ENCODE measurements at regions not wholly inside any gene's neighbourhood (a gene's known extent, or its start where the extent isn't known, plus 50 kb on each side); places are given as distances from the start of the nearest gene placed in this dataset.
"Not testable (repeated sequence)": the region's sequence is repeated elsewhere in the genome, so short reads cannot be mapped to it uniquely, and the experiment has no call there.

DNA sequence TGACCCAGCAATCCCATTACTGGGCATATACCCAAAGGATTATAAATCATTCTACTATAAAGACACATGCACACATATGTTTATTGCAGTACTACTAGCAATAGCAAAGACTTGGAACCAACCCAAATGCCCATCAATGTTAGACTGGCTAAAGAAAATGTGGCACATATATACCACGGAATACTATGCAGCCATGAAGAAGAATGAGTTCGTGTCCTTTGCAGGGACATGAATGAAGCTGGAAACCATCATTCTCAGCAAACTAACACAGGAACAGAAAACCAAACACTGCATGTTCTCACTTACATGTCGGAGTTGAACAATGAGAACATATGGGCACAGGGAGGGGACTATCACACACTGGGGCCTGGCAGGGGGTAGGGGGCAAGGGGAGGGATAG is 183.0 kb downstream of the HACE1 start:
- DNase-seq = not testable (repeated sequence)

DNA sequence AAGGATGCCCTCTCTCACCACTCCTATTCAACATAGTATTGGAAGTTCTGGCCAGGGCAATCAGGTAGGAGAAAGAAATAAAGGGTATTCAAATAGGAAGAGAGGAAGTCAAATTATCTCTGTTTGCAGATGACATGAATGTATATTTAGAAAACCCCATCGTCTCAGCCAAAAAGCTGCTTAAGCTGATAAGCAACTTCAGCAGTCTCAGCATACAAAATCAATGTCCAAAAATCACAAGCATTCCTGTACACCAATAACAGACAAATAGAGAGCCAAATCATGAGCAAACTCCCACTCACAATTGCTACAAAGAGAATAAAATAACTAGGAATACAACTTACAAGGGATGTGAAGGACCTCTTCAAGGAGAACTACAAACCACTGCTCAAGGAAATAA is 184.6 kb downstream of the HACE1 start:
- not testable (repeated sequence) for DNase-seq

DNA sequence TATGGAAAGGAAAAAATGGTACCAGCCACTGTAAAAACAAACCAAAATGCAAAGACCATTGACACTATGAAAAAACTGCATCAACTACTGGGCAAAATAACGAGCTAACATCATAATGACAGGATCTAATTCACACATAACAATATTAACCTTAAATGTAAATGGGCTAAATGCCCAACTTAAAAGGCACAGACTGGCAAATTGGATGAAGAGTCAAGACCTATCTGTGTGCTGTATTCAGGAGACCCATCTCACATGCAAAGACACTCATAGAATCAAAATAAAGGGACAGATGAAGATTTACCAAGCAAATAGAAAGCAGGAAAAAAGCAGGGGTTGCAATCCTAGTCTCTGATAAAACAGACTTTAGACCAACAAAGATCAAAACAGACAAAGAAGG is 186.6 kb downstream of the HACE1 start:
- not testable (repeated sequence) for DNase-seq

DNA sequence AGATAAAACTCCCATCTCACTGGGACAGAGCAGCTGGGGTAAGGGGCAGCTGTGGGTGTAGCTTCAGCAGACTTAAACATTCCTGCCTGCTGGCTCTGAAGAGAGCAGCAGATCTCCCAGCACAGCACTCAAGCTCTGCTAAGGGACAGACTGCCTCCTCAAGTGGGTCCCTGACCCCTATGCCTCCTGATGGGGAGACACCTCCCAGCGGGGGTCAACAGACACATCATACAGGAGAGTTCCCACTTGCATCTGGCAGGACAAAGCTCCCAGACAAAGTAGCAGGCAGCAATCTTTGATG is 188.2 kb downstream of the HACE1 start:
- not testable (repeated sequence) for DNase-seq

GRCh38 chr6:104670834-104671590 is 188.7 kb downstream of the HACE1 start:
- not testable (repeated sequence) for DNase-seq

GRCh38 chr6:104669483-104669882 is 190.2 kb downstream of the HACE1 start:
- DNase-seq = no peak

DNA sequence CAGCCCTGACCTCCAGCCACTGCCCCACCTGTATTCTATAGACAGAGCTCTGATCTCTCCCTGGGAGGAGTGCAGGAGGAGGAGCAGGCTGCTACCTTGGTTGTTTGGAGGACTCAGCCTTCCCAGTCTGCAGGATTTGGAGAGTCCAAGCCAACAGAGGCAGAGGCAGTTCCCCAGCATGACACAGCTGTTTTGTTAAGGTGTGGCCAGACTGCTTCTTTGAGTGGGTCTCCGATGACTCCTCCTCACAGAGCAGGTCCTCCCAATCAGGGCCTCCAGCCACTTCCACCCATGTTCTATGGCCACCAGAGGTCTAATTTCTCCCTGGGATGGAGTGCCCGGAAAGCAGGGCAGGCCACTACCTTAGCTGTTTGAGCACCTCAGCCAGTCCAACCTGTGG is 203.5 kb downstream of the HACE1 start:
- no peak for DNase-seq

GRCh38 chr6:104653781-104654180 is 205.9 kb downstream of the HACE1 start:
- no peak for DNase-seq

GRCh38 chr6:104648347-104648746 is 211.4 kb downstream of the HACE1 start:
- no peak for DNase-seq

- DNase-seq = no peak
These were observed 214.9 kb downstream of the HACE1 start for GRCh38 chr6:104644848-104645247.

DNA sequence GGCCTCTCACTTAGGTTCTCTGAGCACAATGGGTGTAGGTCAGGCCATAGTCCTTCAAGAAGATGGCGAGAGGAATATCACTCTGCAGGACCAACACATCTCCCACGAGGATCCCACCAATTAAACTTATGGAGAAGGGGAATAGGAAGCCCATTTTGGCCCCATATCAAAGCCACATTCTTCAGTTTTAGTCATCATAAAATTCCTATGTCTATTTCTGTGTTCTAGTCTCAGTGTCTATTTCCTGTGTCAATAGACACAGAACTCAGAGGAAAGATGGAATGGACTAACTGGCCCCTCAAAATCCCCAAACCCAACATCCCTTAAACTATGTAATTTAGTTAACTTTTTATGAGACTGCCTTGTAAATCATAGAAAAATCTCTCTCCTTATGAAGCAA is 216.8 kb downstream of the HACE1 start:
- DNase-seq = no peak

DNA sequence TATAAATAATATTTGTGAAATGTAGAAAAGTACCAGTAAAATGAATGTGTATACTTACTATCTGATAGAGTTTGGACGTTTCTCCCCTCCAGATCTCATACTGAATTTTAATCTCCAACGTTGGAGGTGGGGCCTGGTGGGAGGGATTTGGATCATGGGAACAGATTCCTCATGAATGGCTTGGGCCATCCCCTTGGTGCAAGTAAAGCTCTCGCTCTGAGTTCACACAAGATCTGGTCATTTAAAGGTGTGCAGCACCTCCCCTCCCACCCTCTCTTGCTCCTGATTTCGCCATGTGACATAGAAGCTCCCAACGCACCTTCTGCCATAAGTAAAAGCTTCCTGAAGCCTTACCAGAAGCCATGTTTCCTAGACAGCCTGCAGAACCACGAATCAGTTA is 219.0 kb downstream of the HACE1 start:
- no peak for DNase-seq

GRCh38 chr6:104640150-104640700 is 219.5 kb downstream of the HACE1 start:
- DNase-seq = no peak

GRCh38 chr6:104639668-104640067 is 220.1 kb downstream of the HACE1 start:
- no peak for DNase-seq

DNA sequence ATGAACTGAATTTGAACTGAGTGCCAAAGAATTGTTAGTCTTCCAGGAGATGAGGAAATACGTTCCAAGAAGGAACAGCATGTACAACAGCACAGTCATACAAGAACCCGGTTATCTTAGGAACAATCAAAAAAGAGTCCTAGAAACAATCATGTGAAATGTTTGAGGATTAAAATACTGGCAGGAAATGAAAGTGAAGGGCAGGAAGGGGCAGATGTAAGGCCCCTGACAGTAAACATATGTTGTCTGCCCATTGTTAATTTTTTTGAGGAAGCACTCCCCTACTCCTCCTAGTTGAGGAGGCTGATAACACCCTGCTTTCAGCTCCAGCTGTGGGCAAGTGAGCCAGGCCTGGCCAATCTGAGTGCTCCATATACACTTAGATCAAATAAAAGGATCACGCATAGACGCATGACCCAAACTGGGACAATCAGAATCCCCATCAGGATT is 220.9 kb downstream of the HACE1 start:
- DNase-seq = no peak

DNA sequence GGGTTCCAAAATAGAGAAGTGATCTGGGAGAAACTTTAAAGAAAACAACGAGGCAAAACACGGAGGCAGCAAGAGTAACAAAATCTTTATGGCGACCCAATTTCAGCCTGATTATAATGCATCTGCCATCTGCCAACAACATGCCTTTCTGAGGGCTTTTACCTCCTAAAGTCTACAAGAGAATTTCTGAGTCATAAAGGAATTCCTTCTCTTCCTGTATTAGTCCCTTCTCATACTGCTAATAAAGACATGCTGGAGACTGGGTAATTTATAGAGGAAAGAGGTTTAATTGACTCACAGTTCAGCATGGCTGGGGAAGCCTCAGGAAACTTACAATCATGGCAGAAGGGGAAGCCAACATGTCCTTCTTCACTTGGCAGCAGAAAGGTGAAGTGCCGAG is 226.6 kb downstream of the HACE1 start:
- no peak for DNase-seq

DNA sequence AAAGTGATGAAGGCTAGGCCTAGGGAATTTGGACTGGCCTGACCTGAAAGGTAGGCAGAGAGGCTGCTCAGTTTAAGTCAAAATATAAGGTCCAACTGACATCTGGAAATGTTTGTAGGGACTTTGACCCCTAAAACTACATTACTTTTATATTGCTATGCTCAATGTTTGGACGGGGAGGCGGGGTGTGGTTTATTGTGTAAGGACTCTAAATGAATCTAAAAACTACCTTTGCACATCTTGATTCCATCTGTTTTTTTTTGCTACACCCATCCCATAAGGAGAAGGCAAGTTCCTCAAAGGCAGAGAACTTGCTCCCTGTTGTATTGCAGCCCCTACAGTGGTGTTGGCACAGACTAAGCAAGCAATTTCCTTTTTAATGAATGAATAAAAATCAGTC is 227.1 kb downstream of the HACE1 start:
- DNase-seq = no peak

GRCh38 chr6:104630955-104631354 is 228.8 kb downstream of the HACE1 start:
- DNase-seq = no peak

GRCh38 chr6:104630522-104630921 is 229.2 kb downstream of the HACE1 start:
- no peak for DNase-seq

GRCh38 chr6:104629826-104630225 is 229.9 kb downstream of the HACE1 start:
- no peak for DNase-seq

- no peak for DNase-seq
These were observed 234.2 kb downstream of the HACE1 start for GRCh38 chr6:104625536-104625935.

DNA sequence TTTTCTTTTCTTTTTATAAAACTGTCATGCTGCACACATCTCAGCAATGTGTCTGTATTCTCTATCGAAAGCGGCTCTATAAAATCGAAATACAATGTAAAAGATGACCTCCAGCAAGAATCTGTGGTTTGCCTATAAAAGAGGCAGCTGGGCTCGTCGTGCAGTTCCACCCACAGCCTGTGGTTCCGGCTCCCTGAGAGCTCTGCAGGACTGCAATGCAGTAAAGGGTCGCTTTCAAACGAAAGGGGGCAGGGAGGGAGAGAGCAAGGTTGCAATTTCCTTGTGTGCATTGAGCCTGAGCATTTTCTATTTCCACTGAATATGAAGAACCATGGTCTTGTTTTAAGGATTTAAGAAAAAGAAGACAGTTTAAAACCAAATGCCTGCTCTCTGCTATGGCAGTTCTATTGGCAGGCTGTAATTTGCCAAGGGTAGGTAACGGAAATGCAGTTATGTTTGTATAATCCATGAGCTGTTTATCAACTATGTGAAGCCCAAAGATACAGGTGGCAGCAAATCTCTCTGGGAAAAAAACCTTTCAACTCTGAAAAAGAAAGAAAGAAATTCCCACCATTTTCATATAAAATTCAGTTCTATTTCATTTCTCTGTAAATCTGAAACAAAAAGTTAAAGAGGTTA is 236.5 kb downstream of the HACE1 start:
- no peak for DNase-seq

DNA sequence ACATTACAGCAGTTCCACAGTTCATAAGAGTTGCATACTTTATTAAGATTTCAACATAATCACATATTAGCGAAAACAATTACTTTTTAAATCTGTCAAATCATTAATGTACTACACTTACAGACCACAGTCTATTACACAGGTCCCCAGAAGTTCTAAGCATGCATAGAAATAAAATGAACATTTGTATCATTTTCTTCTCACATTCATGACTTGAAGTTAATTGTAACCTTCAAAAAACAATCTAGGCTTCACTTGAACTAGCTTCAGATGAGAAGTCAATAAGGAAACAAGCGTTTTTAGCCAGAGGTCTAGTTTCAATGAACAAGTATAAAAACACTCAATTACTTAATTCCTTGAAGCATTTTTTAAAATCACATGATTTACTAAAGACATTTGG is 238.3 kb downstream of the HACE1 start:
- DNase-seq = no peak

DNA sequence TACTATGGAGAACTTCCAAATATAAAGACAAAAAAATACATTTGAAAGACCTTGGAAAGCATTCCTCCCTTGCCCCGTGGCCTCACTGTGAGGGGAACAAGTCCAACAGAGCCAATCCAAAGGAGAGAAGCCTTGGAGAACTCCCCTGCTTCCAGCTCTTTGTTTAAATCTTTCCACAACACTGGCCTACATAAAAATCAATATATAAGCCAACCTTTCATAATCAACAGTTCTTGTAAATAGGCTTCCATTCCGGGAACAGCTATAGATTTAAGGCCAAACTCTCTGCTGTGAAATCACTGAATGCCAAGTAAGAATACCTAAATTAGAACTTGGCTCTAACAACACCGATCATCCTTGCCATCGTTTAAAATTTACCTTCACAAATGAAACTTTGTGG is 242.1 kb downstream of the HACE1 start:
- DNase-seq = no peak

DNA sequence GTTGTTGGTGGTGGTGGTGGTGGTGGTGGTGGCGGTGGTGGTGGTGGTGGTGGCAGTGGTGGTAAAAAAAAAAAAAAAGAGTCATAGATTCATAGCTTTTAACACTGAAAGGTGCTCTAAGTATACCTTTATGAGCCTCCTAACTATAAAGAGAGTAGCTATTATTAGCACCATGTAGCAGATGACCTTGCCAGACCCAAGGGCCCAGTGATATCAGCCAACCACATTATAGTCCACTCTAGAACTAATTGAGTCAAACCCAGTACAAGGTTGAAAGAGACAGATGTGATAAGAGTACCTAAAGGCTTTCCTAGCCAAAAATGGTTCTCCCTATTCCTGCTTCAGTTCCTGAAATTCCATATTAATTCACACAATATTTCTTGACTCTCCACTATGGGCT is 245.3 kb downstream of the HACE1 start:
- no peak for DNase-seq
